Natural killer cell (primary cell): ENCODE measurements at regions not wholly inside any gene's neighbourhood (a gene's known extent, or its start where the extent isn't known, plus 50 kb on each side); places are given as distances from the start of the nearest gene placed in this dataset.
"Not testable (repeated sequence)": the region's sequence is repeated elsewhere in the genome, so short reads cannot be mapped to it uniquely, and the experiment has no call there.

Experiments used
- ATAC-seq, 3 donors: fragments of 150-1000 bp in 2 of 3; fragments of 200-7000 bp in 1 of 3; cut with Tn5 transposase; 1 replicate in 1 of 3; 2 replicates in 2 of 3; pipeline ENCODE4 v1.10.0; 2021; ENCODE audit warnings: mild to moderate bottlenecking in 2 of 3, moderate library complexity in 2 of 3
- DNase-seq, 2 donors: peaks; one replicate each; pipeline versions ENCODE4 v3.0.0 to v3.0.0-alpha.2; 2013 to 2021; ENCODE audit warnings: mixed read lengths in 1 of 2
- H3K27ac ChIP-seq: one replicate; pipeline ENCODE4 v1.5.1; 2013; ENCODE audit warnings: mild to moderate bottlenecking, low read length
- H3K27me3 ChIP-seq: one replicate; pipeline ENCODE4 v1.6.1; 2013; ENCODE audit warnings: low read length; ENCODE audit not compliant: control insufficient read depth, insufficient read depth
- H3K36me3 ChIP-seq: one replicate; pipeline ENCODE4 v1.6.1; 2013; ENCODE audit warnings: low read length; ENCODE audit not compliant: control insufficient read depth, insufficient read depth
- H3K4me1 ChIP-seq: one replicate; pipeline ENCODE4 v1.6.1; 2013; ENCODE audit warnings: low read length; ENCODE audit not compliant: control insufficient read depth, insufficient read depth
- H3K4me3 ChIP-seq: one replicate; pipeline ENCODE4 v1.5.1; 2013; ENCODE audit warnings: low read length
- H3K9me3 ChIP-seq: one replicate; pipeline ENCODE4 v1.6.1; 2013; ENCODE audit warnings: low read length; ENCODE audit not compliant: control insufficient read depth, insufficient read depth
- H3K27ac Mint-ChIP-seq, 2 donors: one replicate each; pipeline ENCODE4 v1.8.0; 2022; ENCODE audit warnings: mild to moderate bottlenecking in 2 of 2, mixed read lengths in 2 of 2, moderate library complexity in 1 of 2
- H3K27me3 Mint-ChIP-seq, 2 donors: one replicate each; pipeline ENCODE4 v1.8.0; 2022; ENCODE audit warnings: low read depth in 2 of 2, mixed read lengths in 2 of 2
- H3K36me3 Mint-ChIP-seq: one replicate; pipeline ENCODE4 v1.8.0; 2022; ENCODE audit warnings: mixed read lengths
- H3K4me1 Mint-ChIP-seq, 2 donors: one replicate each; pipeline ENCODE4 v1.8.0; 2022; ENCODE audit warnings: mixed read lengths in 2 of 2
- H3K4me3 Mint-ChIP-seq: one replicate; pipeline ENCODE4 v1.8.0; 2022; ENCODE audit warnings: mild to moderate bottlenecking, moderate library complexity, mixed read lengths
- H3K9me3 Mint-ChIP-seq, 2 donors: one replicate each; pipeline ENCODE4 v1.8.0; 2022; ENCODE audit warnings: mixed read lengths in 2 of 2
- CTCF ChIP-seq: fragments of 200-600 bp; IDR thresholded peaks from one replicate; pipeline ENCODE4 v1.8.0; 2022; ENCODE audit warnings: antibody characterized with exemption
- WGBS: methylation state at CpG from one replicate; pipeline ENCODE4 v1.1.7; 2013; ENCODE audit warnings: missing lambda C conversion rate; ENCODE audit not compliant: insufficient coverage; 5-methylcytosine and 5-hydroxymethylcytosine counted together
- intact Hi-C: fragments of 100-400 bp; cut with micrococcal nuclease; formaldehyde crosslinking; loops from one replicate; pipeline ENCODE4 v1.14.2; 2022

- H3K4me3 ChIP-seq: no peak overlapping the region
- H3K36me3 Mint-ChIP-seq: no peaks in the 10 kb centered on the region
- intact Hi-C loops: no loop called here
These were observed 390.7 kb downstream of the CCSER2 start for GRCh38 chr10:84718877-84719616.

GRCh38 chr10:84719687-84720086, 391.3 kb downstream of the CCSER2 start:
- no peaks in the 10 kb centered on the region for H3K9me3 Mint-ChIP-seq
- 92% methylated on average over 1 of the region's 1 CpG for WGBS

More at GRCh38 chr10:84718877-84719616, 390.7 kb downstream of the CCSER2 start:
- whole genome bisulfite sequencing: 92% methylated on average over 2 of the region's 3 CpGs
- Mint-ChIP-seq H3K27ac (no peak overlapping the region), H3K27me3 (no peaks in the 10 kb centered on the region), H3K4me1 (no peaks in the 10 kb centered on the region), H3K4me3 (no peak overlapping the region), H3K9me3 (no peaks in the 10 kb centered on the region)
- no peaks in the 10 kb centered on the region for H3K27me3 ChIP-seq
- H3K4me1 ChIP-seq: no peaks in the 10 kb centered on the region
- no peaks in the 10 kb centered on the region for H3K36me3 ChIP-seq
- no peak for TF ChIP-seq CTCF
- no peak overlapping the region for H3K27ac ChIP-seq
- ATAC-seq (no peak), DNase-seq (no peak)
- no peaks in the 10 kb centered on the region for H3K9me3 ChIP-seq

GRCh38 chr10:84727398-84727797, 399.0 kb downstream of the CCSER2 start:
- WGBS: 89% methylated on average over 5 of the region's 5 CpGs
- H3K4me3 Mint-ChIP-seq: no peak overlapping the region
- TF ChIP-seq CTCF: no peak
- no peaks in the 10 kb centered on the region for H3K4me1 Mint-ChIP-seq
- intact Hi-C loops: no loop called here
- no peaks in the 10 kb centered on the region for H3K36me3 Mint-ChIP-seq
- H3K9me3 ChIP-seq: no peaks in the 10 kb centered on the region
- no peaks in the 10 kb centered on the region for H3K36me3 ChIP-seq
- H3K27me3 Mint-ChIP-seq: no peaks in the 10 kb centered on the region
- H3K27me3 ChIP-seq: no peaks in the 10 kb centered on the region
- H3K9me3 Mint-ChIP-seq: peaks cover 7 to 12% of the 10 kb centered on the region in 2 donors
- ATAC-seq: no peak
- no peaks in the 10 kb centered on the region for H3K4me1 ChIP-seq
- no peak overlapping the region for H3K4me3 ChIP-seq
- no peak for DNase-seq
- no peak overlapping the region for H3K27ac ChIP-seq
- H3K27ac Mint-ChIP-seq: no peak overlapping the region

More at GRCh38 chr10:84719687-84720086, 391.3 kb downstream of the CCSER2 start:
- Mint-ChIP-seq H3K36me3 (no peaks in the 10 kb centered on the region), H3K4me1 (no peaks in the 10 kb centered on the region), H3K4me3 (no peak overlapping the region), H3K27ac (no peak overlapping the region), H3K27me3 (no peaks in the 10 kb centered on the region)
- no peaks in the 10 kb centered on the region for H3K4me1 ChIP-seq
- TF ChIP-seq CTCF: no peak
- DNase-seq (no peak), ATAC-seq (no peak)
- H3K27me3 ChIP-seq: no peaks in the 10 kb centered on the region
- H3K4me3 ChIP-seq: no peak overlapping the region
- H3K9me3 ChIP-seq: no peaks in the 10 kb centered on the region
- H3K27ac ChIP-seq: no peak overlapping the region
- intact Hi-C loops: no loop called here
- H3K36me3 ChIP-seq: no peaks in the 10 kb centered on the region

- H3K9me3 ChIP-seq, intact Hi-C loops, H3K9me3 Mint-ChIP-seq, H3K36me3 ChIP-seq, H3K4me3 ChIP-seq, H3K27ac ChIP-seq, H3K4me1 ChIP-seq, ATAC-seq, H3K27ac Mint-ChIP-seq, H3K36me3 Mint-ChIP-seq, H3K4me3 Mint-ChIP-seq, H3K4me1 Mint-ChIP-seq, H3K27me3 Mint-ChIP-seq, H3K27me3 ChIP-seq, DNase-seq: not testable (repeated sequence)
- WGBS: 85% methylated on average over 8 of the region's 9 CpGs
These were observed 410.7 kb downstream of the CCSER2 start for GRCh38 chr10:84739126-84739525.
